ENCODE measurements at regions not wholly inside any gene's neighbourhood (a gene's known extent, or its start where the extent isn't known, plus 50 kb on each side); places are given as distances from the start of the nearest gene placed in this dataset.

DNA sequence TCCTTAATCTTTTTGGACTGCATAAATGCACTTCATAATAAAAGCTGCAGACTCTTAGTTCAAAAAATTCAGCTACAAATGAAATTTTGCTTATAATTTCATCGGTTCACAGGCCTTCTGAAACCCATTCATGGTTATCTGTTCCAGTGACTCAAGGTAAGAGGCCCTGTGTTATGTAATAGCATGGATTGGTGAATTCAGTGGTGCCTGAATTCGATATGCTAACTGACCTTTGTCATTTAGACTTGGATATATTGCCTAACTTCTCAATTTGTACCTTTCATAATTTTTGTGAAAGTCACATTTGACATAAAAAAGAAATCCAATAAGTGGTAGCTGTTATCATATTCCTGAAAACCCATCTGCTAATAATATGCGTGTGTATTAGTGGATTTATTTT, 349.9 kb upstream of the KIRREL3 start:
- TF ChIP-seq CTCF (IDR thresholded peaks at IDR 0.05) (no peak), EP300 (IDR thresholded peaks at IDR 0.05) (no peak), POLR2AphosphoS5 (IDR thresholded peaks at IDR 0.05) (no peak), POLR2A (IDR thresholded peaks at IDR 0.05; ENCODE audit: low read depth) (no peak)
